Bronchial epithelial cell (primary cell): ENCODE measurements at regions not wholly inside any gene's neighbourhood (a gene's known extent, or its start where the extent isn't known, plus 50 kb on each side); places are given as distances from the start of the nearest gene placed in this dataset.
A peak's percentile ranks its signal among the peaks of the same experiment; 100 is the strongest.

ENCODE experiments used
- DNase-seq: peaks from one replicate; pipeline ENCODE4 v3.0.0-alpha.2; 2010; ENCODE audit warnings: low read depth
- FAIRE-seq: peaks from 2 replicates; lab custom pipeline; 2011; peaks lifted over from hg19 to GRCh38; lab: Jason Lieb, UNC
- H3K27me3 ChIP-seq: 2 replicates; pipeline ENCODE4 v1.5.1; 2011; ENCODE audit warnings: low read length; ENCODE audit not compliant: control insufficient read depth, insufficient read depth
- H3K36me3 ChIP-seq: 2 replicates; pipeline ENCODE4 v1.5.1; 2011; ENCODE audit warnings: low read length; ENCODE audit not compliant: control insufficient read depth, insufficient read depth
- H3K4me3 ChIP-seq: 2 replicates; pipeline ENCODE4 v1.5.1; 2011; ENCODE audit warnings: mild to moderate bottlenecking, low read depth, low read length, control low read depth
- TF ChIP-seq, protein P1 (sequence below): IDR thresholded peaks from 2 replicates; pipeline ENCODE4 v1.5.1; 2011; ENCODE audit warnings: mild to moderate bottlenecking, moderate library complexity, low read length, control low read depth, inconsistent platforms; ENCODE audit not compliant: insufficient read depth, severe bottlenecking

- FAIRE-seq (no peak), DNase-seq (no peak)
- Histone ChIP-seq H3K27me3 (no peaks in the 10 kb centered on the region), H3K4me3 (no peak overlapping the region), H3K36me3 (no peaks in the 10 kb centered on the region)
- TF ChIP-seq, protein P1, sequence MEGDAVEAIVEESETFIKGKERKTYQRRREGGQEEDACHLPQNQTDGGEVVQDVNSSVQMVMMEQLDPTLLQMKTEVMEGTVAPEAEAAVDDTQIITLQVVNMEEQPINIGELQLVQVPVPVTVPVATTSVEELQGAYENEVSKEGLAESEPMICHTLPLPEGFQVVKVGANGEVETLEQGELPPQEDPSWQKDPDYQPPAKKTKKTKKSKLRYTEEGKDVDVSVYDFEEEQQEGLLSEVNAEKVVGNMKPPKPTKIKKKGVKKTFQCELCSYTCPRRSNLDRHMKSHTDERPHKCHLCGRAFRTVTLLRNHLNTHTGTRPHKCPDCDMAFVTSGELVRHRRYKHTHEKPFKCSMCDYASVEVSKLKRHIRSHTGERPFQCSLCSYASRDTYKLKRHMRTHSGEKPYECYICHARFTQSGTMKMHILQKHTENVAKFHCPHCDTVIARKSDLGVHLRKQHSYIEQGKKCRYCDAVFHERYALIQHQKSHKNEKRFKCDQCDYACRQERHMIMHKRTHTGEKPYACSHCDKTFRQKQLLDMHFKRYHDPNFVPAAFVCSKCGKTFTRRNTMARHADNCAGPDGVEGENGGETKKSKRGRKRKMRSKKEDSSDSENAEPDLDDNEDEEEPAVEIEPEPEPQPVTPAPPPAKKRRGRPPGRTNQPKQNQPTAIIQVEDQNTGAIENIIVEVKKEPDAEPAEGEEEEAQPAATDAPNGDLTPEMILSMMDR, result no peak
These were observed 229.0 kb upstream of the GK2 start for GRCh38 chr4:79636991-79637390.

DNA sequence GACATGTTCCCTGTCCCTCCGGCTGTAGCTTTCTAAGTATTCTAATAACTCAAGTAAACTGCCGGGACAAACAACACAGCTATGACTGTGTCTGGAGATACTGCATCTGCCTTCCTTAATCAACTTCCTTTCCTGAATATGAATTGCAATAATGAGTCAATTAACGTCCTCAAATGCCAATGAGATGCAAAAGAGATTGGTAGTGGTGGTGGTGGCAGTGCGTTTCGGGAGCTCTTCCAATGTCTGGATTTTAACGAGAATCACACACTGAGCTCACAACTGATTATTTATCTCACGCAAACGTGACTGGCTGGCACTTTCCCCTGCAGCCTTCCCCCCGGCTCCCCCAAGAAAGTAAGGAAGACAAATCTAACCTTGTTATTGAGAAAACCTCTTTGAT, 226.1 kb upstream of the GK2 start:
- Histone ChIP-seq H3K4me3 (no peak overlapping the region), H3K27me3 (no peaks in the 10 kb centered on the region), H3K36me3 (no peaks in the 10 kb centered on the region)
- no peak for FAIRE-seq
- DNase-seq, result no peak
- TF ChIP-seq, protein P1, result no peak

DNA sequence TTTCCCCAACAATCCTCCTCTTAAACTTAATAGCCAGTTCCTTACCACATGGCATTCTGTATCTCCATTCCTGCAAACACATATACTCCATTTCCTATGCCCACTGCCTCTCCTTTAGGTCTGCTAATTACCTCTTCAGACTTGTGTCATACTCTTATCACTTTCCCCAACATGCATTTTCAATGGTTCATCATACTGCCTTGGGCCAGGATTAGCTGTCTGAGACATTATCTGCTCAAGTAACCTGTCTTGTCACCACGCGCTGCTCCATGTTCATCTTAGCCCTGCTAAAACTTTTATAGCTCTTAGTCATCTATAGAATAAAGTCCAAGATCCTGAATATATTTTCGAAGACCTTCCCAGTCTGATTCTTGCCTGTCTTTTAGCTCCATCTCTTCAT, 224.1 kb upstream of the GK2 start:
- FAIRE-seq, result no peak
- DNase-seq, result peak; percentile 50
- H3K36me3 ChIP-seq, result no peaks in the 10 kb centered on the region

DNA sequence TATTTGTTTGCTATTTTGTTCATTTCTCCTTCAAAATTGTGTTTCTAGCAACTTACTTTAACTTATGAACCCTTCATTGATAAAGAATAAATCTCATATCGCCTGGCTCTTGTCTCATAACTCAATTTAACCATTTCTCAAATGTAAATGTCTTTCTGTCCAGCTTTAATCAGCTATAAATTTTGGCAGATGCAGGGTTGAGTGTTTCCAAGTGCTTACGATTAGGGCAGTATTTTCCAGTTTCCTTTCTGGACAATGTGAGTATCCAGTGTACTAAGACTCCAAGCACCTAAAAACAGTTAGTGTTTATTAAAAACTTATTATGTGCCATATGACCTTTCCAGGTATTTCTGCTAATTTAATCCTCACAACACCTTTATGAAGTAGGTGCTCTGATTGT, 218.6 kb upstream of the GK2 start:
- H3K36me3 ChIP-seq, result no peaks in the 10 kb centered on the region
- DNase-seq (no peak), FAIRE-seq (no peak)
- TF ChIP-seq, protein P1, result no peak
- H3K27me3 ChIP-seq, result no peaks in the 10 kb centered on the region
- H3K4me3 ChIP-seq, result no peak overlapping the region

More for the DNA sequence above, 224.1 kb upstream of the GK2 start:
- Histone ChIP-seq H3K4me3 (no peak overlapping the region), H3K27me3 (no peaks in the 10 kb centered on the region)
- TF ChIP-seq, protein P1, result no peak

DNA sequence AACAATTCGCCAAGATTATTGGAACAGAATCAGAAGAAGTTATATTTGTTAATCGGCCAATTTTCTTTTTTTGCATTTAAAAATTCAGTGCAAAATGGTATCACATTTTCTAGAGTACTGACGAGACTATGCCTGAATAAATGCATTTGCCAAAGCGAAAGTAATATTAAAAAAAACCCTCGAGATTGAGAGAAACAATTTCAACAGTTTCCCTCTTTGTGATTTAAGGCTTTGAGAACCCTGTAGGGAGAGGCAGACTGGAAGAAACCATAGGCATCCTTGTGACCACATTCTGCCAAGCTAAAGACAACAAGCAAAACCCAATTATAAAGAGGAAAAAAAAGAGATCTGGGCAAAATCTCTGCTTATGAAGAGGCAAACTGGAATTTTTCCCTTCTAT, 218.1 kb upstream of the GK2 start:
- Histone ChIP-seq H3K4me3 (no peak overlapping the region), H3K36me3 (no peaks in the 10 kb centered on the region), H3K27me3 (no peaks in the 10 kb centered on the region)
- DNase-seq (no peak), FAIRE-seq (no peak)
- TF ChIP-seq, protein P1, result no peak

DNA sequence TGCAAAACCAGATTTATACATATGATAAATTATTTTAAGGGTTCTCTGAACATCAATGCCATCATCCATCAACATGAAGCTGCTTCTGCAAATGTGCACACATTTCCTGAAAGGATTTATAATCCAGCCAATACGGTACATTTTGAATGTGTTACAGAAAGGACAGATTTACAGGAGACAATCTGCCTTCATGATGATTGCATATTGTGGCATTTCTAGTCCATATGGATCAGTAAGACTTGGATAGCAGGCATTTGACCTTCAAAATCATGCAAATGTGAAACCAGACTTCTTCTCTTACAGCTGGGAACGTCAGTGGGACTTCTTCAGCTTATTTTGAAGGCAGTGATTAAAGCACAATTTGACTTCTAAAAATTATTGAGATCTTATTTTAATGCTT, 217.3 kb upstream of the GK2 start:
- TF ChIP-seq, protein P1, result no peak
- Histone ChIP-seq H3K36me3 (no peaks in the 10 kb centered on the region), H3K27me3 (no peaks in the 10 kb centered on the region), H3K4me3 (no peak overlapping the region)
- FAIRE-seq, result no peak
- no peak for DNase-seq
